ENCODE measurements at regions not wholly inside any gene's neighbourhood (a gene's known extent, or its start where the extent isn't known, plus 50 kb on each side); places are given as distances from the start of the nearest gene placed in this dataset.

GRCh38 chr2:198546122-198546521 lies 741.7 kb downstream of the PLCL1 start:
- no peak for TF ChIP-seq EZH2 (IDR thresholded peaks at IDR 0.05; ENCODE audit: low read length, unreplicated experiment)
- no peak for TF ChIP-seq CTCF (conservative IDR thresholded peaks at IDR 0.05; ENCODE audit: low read depth, low read length)
- TF ChIP-seq EZH2phosphoT487 (IDR thresholded peaks at IDR 0.05; ENCODE audit: borderline replicate concordance, low read length): no peak

Measured in PC-3 (cell line).